ENCODE measurements at regions not wholly inside any gene's neighbourhood (a gene's known extent, or its start where the extent isn't known, plus 50 kb on each side); places are given as distances from the start of the nearest gene placed in this dataset.

GRCh38 chrY:19354857-19355173 is 389.7 kb downstream of the KDM5D start:
- DNase-seq (ENCODE audit: low spot score) = no peak

GRCh38 chrY:19354061-19354856 is 390.3 kb downstream of the KDM5D start:
- no peak for DNase-seq (ENCODE audit: low spot score)

- DNase-seq (ENCODE audit: low spot score) = no peak
Observed at GRCh38 chrY:19351616-19352015, 392.9 kb downstream of the KDM5D start.

GRCh38 chrY:19321701-19322100 is 422.8 kb downstream of the KDM5D start:
- no peak for DNase-seq (ENCODE audit: low spot score)

GRCh38 chrY:19319135-19319534 is 425.4 kb downstream of the KDM5D start:
- no peak for DNase-seq (ENCODE audit: low spot score)

- DNase-seq (ENCODE audit: low spot score) = no peak
Observed at GRCh38 chrY:19317271-19317987, 427.1 kb downstream of the KDM5D start.

GRCh38 chrY:19307627-19308026 is 436.9 kb downstream of the KDM5D start:
- no peak for DNase-seq (ENCODE audit: low spot score)

GRCh38 chrY:19303136-19303535 is 441.4 kb downstream of the KDM5D start:
- DNase-seq (ENCODE audit: low spot score) = no peak

- DNase-seq (ENCODE audit: low spot score) = no peak
Observed at GRCh38 chrY:19290925-19291324, 453.6 kb downstream of the KDM5D start.

- DNase-seq (ENCODE audit: low spot score) = no peak
Observed at GRCh38 chrY:19274076-19274475, 470.4 kb downstream of the KDM5D start.

GRCh38 chrY:19268331-19268730 is 476.2 kb downstream of the KDM5D start:
- DNase-seq (ENCODE audit: low spot score) = no peak

GRCh38 chrY:19265404-19265803 is 479.1 kb downstream of the KDM5D start:
- no peak for DNase-seq (ENCODE audit: low spot score)

GRCh38 chrY:19262310-19262709 is 482.2 kb downstream of the KDM5D start:
- DNase-seq (ENCODE audit: low spot score) = no peak

- no peak for DNase-seq (ENCODE audit: low spot score)
Observed at GRCh38 chrY:19232276-19232994, 458.9 kb upstream of the HSFY2 start.

- DNase-seq (ENCODE audit: low spot score) = no peak
Observed at GRCh38 chrY:19220784-19221183, 447.2 kb upstream of the HSFY2 start.

- DNase-seq (ENCODE audit: low spot score) = no peak
Observed at GRCh38 chrY:19208915-19209314, 435.4 kb upstream of the HSFY2 start.

- no peak for DNase-seq (ENCODE audit: low spot score)
Observed at GRCh38 chrY:19207048-19207447, 433.5 kb upstream of the HSFY2 start.

GRCh38 chrY:19180824-19181223 is 407.3 kb upstream of the HSFY2 start:
- no peak for DNase-seq (ENCODE audit: low spot score)

- no peak for DNase-seq (ENCODE audit: low spot score)
Observed at GRCh38 chrY:19168202-19168565, 394.6 kb upstream of the HSFY2 start.

- no peak for DNase-seq (ENCODE audit: low spot score)
Observed at GRCh38 chrY:19167319-19168201, 394.0 kb upstream of the HSFY2 start.

GRCh38 chrY:19148783-19149182 is 375.2 kb upstream of the HSFY2 start:
- no peak for DNase-seq (ENCODE audit: low spot score)

- DNase-seq (ENCODE audit: low spot score) = no peak
Observed at GRCh38 chrY:19146296-19146695, 372.8 kb upstream of the HSFY2 start.
